GM19395 (cell line): ENCODE measurements at regions not wholly inside any gene's neighbourhood (a gene's known extent, or its start where the extent isn't known, plus 50 kb on each side); places are given as distances from the start of the nearest gene placed in this dataset.

Experiments used
- ATAC-seq: cut with Tn5 transposase; IDR thresholded peaks from one replicate; pipeline ENCODE4 v1.9.1; 2021; ENCODE audit warnings: mild to moderate bottlenecking, moderate library complexity; ENCODE audit not compliant: unreplicated experiment

DNA sequence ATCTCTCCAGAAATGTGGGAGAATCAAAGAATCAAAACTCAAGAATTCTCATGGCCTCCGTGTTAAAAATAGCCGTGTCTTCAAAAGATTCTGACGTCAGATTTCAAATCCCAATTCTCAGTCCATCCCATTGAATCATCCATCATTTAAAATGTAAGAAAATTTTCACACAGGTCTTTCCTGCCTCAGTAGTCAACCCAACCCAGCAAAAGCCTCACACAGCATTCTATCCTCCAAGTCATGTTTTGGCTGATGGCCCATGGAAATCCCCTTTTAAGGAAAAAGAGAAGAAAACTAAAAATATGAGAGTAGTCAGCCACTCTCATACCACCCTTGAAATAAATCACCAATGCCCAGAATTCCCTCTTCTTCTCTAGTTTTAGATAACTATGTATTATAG lies 211.8 kb downstream of the C1D start:
- no peak for ATAC-seq

DNA sequence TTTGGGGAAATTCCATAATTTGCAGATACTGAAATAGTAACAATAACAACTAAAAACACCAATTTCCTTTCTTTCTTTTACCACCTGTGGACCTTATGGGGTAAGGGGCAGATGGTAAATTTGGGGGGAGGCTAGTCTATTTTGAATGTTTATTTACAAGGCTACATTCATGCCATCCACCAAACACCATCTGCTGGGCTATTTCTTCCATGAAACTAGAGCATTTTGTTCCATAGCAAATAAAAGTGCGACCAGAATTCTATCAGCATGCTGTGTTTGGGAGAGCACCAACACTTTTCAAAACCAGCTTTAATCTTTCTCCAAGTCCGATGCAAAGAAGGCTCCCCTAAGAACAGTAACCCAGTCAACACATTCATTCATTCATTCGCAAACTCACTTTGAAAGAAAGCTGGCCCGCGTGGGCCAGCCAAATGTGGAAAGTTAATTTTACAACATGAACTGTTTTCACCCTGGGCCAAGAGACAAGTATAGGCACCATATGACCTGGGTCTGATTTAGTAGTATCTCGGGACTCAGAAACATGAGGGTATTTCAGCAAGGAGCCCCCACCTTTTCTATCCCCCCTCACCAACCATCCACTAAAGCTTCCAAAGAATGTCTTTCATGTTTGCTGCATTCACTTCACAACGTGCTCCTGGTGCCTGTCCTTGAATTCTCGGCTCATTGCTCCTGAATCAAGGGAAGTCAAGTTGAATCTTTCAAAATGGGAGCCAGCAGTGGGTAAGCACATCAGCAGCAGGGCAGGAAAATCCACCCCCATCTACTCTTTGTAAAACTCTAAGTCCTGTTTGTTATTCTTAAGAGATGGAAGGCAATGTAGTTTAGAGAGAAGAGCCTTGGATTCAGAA lies 210.6 kb downstream of the C1D start:
- ATAC-seq = no peak

DNA sequence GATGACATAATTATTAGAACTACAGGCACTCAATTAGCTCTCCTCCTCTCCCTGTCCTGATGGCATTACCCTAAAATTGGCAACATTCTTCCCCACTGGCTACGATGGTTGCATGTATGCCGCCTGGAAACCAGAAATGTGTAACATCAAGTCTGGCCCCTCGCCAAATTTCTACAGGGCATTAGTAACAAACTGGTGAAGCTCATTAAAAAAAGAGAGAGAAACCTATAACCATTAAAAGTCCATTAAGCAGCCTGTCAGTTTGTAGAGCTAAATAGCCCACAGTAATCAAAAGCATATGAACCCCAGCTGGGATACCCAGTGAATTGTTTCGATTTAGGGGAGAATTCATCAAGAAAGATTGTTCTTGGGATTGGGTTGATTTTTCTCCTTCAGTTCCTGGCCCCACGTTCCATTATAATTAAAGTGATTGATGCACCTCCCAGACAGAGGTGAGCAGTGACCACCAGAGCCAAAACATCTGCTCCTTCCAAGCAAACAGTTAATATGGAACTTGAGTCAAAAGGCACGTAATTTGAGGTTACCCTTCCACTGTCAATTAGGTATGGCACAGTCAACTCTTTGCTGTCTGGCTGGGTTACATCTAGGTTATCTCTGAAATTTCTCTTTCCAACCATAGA lies 208.6 kb downstream of the C1D start:
- ATAC-seq = no peak

DNA sequence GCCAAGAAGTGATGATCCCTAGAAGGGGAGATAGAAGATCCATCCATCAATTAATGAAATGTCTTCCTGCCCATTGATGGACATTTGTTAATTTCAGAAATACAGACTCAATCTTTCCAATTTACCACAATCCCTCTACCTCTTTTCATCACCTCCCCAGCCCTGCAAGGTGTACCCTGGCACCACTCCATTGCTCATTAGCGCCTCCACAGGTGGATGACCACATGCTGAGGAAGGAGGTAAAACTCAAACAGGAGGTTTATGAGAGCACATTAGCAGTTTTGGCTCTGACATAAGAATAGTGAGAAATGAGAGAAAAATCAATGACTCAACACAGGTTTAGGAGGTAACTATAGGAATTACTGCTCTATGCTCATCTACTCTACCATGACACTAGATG lies 208.0 kb downstream of the C1D start:
- no peak for ATAC-seq

DNA sequence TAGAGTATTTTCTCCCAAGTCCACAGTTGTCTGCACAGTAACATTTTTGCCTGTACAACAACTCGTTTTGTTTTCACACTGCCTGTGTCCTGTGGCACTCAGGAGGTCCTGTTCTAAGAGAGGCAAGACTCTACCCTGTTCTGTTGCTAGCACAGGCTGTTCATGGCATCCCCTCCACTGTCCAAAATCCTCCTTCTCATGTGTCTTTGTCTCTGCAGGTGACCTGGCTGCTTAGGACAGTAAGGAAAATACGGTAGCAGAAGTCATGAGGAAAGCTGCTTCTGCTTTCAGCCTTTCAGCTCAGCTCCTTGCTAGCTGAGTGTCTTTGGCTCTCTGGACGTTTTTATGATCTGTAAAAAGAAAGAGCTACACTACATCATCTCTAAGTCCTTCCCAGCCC lies 205.9 kb downstream of the C1D start:
- ATAC-seq = no peak

DNA sequence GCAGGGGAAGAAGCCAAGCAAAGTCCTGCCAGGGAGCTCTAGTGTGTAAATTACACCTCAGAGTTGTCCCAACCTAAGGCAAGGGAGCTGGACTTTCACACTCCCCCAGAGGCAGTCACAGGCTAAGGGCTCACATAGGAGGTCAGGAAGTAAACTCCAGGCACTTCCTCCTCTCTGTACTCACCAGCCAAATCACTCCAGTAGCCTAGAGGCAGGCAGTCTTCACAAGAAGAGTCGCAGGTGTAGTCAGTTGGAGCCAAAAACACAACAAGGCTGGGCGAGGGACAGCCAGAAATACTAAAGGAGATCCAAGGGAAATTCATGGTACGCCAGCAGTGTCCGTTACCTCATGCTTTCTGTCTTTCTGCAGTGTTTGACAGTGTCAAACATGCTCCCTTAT lies 205.0 kb downstream of the C1D start:
- no peak for ATAC-seq

DNA sequence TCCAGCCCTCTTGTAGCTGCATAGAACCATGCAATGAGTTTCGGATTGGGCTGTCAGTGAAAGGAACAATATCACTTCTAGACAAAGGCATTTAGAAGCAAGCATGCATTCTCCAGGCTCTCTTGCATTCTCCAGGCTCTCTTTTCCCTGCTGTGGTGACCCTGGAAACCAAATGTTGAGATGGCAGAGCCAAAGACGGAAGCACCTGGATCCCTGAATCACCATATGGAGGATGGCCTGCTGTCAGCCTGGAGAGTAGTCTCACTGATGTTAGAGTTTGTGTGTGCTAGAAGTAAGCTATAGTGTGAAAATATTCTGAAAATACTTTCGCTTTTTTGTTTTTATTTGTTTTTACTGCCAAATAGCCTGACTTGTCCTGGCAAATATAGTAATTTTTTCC lies 203.9 kb downstream of the C1D start:
- no peak for ATAC-seq

DNA sequence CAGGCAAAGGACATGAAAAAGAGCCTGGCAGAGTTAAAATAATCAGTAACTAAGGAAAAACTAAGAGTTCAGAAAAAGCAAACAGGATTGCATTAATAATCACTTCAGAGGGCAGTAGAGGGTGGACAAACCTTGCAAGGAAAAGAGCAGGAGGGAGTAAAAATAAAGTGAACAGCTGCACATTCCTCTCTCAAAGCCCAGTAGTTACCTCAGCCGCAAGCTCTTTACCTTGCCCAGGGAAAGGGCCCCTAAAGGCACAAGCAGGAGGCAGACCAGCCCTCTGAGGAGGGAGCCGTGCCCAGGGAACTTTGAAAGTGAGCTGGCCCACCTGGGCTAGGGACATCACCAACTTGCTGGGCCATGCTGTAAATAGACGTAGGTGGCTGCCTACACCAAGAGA lies 196.9 kb downstream of the C1D start:
- ATAC-seq = no peak

DNA sequence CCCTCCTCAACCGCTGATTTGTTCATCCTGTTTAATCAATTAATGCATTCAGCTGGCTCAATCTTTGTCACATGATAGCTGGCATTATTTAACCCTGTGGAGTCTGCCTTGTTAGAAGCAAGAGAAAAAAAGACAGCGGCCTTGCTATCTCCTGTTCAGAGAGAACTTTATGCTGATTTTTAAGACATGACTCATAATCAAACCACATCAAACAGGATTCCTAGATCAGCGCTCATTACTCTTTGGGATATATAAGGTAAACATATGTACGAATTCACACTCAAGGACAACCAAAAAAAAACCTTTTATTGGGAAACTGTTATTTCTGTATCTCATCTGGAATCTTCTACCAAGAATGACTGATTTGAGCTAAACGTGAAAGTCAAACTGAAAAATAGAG lies 195.1 kb downstream of the C1D start:
- no peak for ATAC-seq

DNA sequence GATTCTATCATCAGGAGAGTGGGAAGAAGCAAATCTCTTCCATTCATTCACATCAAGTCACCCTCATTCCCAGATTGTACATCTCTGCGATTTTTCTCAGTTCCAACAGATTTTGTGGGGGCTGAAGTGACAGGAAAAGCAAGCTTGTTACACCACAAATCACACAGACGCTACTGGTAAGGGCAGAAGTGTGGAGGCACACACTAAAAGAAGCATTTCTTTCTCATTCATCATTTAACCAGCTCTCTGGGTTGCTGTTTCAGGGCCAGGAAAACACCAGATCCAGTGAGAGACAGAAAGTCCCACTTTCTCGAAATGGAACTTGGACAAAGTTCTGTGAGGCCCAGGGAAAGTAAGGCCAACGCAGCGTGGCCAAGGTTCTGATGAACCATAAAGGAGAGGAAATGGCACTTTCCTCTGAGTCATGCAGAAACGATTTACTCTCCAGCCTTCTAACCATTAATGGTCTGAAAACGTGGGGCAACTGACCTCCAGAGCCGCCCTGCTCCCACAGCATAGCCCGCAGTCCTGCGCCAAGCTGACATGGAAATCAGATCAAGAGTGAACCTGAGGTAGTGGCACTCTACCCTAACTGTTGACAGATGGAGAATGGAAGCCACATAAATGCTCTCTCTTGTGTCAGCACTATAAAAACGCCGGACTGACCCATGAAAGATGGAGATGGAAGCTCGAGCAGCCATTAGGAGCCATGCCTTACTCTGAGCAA lies 191.0 kb downstream of the C1D start:
- no peak for ATAC-seq

DNA sequence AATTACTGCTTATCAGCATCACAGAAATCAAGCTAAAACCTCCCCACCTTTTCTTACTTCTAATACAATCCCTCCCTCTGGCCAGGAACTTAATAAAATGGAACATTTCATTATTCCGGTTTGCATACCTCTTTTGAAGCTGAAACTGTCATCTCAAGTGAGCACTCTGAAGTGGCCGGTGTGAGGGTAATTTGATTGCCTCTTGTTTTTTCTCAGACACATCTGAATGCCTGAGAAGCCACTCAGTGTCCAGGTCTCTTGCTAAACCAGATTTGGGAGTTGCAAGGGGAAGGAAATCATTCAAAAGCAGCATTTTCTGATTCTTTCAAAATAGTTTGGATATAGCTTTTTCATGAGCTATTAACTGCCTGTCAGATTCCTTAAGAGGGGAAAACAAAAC lies 190.3 kb downstream of the C1D start:
- no peak for ATAC-seq

DNA sequence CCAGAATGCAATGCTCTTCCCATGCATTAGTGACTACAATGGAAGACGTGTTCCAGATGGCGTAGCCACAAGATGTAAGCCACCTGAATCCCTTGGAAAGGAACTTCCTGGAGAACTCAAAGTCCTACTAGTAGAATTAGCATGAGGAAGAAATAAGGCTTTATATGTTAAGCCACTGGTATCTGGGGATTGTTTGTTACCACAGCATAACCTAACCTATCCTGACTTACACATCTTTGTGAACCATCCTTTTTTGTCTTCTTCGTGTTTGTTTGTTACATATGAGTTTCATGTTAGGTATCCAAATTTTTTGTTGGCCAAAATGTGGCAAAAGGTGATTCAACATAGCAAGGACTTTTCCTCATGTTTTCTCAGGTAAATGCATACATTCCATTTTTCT lies 188.9 kb downstream of the C1D start:
- no peak for ATAC-seq

DNA sequence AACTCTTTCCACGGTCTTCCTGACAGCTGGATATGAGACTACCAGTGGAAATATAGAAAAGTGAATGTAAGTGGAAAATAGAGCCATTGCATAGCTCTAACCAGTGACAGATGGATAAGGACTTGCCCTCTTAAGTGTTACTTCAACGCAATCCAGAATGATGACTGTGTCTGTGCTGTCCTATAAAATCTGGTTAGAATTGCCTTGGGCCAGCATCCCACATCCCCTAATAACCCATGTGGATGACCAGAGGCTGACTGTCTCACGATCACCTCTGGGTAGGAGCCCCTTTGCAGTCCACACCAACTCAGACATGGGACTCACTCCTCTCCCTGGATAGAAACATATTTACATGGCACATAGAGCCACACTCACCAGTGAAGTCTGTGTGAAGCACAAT lies 186.6 kb downstream of the C1D start:
- ATAC-seq = no peak

DNA sequence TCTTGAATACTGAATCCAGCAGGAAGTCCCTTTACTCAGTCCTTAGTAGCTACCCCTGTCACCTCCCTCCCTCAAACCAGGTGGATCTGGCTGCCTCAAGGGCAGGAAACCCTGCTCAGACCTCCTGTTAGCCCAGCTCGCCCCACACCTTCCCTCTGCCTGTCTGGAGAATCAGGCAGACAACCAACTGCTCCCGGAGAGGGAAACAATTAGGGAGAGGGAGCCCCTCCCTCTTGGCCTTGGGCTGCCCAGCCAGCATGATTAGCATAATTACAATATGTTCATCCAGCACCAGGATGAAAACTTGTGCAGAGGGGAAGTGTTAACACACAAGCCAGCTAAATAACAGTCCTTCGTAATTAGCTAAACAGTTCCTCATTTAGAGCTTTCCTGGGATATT lies 185.5 kb downstream of the C1D start:
- ATAC-seq = no peak

DNA sequence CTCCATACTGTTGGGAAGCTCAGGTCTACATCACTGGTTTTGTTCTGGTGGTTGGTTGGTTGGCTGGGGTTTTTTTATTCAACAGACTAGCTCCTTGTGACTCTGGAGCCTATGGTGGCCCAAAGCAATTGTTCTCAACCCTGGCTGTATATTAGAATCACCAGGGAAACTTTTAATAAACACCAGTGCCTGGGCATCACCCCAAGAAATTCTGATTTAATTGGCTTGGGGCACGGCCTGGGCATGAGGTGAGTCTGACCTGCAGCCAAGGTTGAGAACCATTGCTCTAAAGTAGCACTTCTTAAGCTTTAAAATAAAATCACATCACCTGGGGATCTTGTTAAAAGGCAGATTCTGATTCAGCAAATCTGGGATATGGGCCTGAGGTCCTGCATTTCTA lies 184.1 kb downstream of the C1D start:
- ATAC-seq = no peak

DNA sequence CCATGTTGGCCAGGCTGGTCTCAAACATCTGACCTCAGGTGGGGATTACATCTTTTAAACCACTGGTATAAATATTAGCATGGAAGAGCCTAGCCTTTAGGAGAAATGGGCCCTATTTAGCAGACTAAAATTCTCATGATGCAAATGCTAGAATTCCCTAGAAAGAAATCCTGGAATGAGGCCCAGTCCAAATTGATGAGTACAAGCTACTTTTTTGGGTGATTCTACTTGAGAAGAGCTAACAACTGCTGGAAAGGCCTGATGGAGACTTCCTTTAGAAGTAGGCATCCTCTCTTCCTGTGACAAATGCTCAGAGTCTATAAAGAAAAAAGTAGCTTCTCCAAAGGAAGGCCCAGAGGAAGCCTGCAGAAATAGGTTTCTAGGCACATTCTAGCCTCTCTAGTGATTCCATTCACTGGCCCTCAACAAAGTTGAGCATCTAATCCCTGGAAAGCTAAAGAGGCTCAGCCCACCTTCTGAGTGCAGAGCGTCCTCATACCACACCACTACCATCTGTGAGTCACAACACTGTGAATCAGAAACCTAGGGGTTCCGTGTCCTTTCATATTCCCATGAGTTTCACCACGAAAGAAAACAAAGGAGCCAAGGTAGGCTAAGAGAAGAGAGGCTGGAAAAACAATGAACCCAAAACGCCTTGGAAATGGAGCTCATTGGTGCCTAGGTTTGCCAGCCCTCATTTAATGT lies 183.1 kb downstream of the C1D start:
- no peak for ATAC-seq

DNA sequence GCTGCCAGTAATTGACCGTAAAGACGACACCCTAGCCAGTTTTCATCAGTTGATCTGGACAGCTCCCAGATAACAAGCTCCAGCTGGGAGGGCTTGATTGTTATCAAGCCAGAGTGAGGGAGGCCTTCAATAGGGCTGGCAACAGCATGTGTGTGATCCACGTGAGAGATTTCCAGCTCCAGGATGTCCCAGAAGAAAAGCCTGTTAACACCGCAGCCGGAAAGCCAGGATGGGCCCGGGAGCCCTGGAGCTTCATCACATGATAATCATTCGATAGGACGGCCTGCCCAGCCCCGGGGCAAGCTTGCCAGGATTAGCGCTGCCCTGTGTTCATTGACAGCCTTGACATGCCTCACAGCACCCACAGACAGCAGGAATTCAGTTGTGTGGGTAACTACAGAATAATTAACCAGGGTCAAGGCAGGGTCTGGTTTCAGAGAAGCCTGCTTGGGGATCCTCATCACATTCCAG lies 182.5 kb downstream of the C1D start:
- no peak for ATAC-seq

DNA sequence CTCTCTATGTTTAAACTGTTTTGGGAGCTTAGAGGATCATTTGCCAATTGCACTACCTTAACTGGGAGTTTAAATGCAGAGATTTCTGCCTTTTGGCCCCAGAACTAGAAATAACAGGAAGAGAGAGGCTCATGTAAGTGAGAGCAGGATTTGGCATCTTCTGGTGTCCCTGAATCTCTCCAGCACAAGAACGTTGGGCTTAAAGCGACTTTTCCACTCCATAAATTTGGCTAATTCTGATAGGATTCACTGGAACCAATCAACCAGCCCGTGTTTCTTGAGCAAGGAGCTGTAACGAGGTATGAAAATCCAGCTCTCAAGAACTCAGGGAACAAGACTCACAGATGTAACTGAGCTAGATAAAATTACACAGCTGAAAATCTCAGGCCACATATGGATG lies 181.0 kb downstream of the C1D start:
- no peak for ATAC-seq

DNA sequence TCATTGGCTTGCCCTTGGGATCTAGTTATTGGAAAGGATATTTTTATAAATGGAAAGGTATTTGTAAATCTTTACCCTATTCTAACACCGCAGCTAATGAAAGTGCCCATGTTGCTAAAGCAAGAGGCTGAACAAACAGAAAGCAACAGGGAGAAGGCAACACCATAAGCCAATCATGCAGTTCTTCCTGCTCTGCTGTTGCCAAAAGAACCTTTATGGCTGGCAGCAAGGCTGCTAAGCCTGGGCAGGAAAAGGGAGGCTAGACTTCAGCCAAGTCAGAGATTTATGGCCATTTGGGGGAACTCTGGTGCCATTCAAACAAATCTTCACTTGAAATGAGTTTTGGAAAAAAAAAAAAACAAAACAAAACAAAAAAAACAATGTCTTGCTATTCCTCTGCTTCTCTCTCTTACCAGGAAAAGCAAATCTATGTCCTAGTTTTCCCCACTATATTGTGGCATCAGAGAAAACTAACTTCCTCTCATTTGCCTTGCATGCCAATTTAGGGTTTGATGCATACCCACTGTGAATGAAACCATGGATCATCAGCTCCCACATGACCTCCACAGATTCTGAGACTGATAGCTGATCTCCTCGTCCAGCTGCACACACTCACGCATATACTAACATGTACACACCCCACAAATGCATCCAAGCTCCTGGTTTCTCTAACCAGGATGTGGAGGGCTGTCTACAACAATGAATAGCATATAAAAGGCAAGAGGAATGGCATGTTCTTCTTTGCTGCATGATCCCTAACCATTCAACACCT lies 179.3 kb downstream of the C1D start:
- no peak for ATAC-seq

DNA sequence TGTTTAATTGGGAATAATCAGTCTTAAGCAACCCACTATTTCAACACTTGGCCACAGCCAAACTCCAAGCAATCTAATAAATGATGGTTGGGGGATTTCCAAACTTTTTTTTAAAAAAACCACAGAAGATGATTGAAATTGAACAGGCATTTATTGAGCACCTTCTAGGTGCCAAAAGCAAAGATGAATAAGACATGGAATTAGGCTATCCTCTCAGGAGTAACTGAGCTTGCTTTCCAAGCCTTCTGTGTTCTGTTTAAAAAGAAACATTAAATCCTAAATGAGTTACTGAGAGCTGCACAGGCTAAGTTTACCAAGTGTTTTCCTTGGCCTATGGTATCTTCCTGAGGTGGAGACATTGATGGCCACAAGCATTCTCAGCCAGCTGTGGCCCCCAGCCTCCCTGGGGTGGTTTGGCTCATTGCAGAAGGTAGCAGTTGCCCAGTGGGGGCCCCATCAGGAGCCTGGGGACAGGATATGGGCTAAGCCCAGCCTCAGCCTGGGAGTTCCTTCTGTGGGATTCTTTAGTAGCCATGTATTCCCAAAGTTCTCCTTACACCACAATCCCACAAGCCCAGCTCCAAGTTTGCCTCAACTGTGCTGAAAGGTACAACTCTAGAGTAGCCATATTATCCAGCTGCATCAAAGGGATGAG lies 174.3 kb downstream of the C1D start:
- ATAC-seq = no peak
